Testis (tissue), 2 donors: ENCODE measurements at regions not wholly inside any gene's neighbourhood (a gene's known extent, or its start where the extent isn't known, plus 50 kb on each side); places are given as distances from the start of the nearest gene placed in this dataset.

Experiments
- CTCF ChIP-seq, 3 experiments: fragments of 450-650 bp in 2 of 3; fragments of 200-600 bp in 1 of 3; sonication (generic) in 1 of 3; IDR thresholded peaks; one replicate each; pipeline ENCODE4 v1.5.1; 2016 to 2019; ENCODE audit warnings: antibody characterized with exemption in 3 of 3, mild to moderate bottlenecking in 2 of 3, moderate library complexity in 1 of 3
- POLR2A ChIP-seq: fragments of 450-650 bp; IDR thresholded peaks from one replicate; pipeline ENCODE4 v1.6.1; 2017; ENCODE audit warnings: antibody characterized with exemption, mild to moderate bottlenecking, moderate library complexity

- TF ChIP-seq CTCF (IDR thresholded peaks at IDR 0.05) (no peak), POLR2A (no peak)
Observed at GRCh38 chr13:31970231-31970930, 61.2 kb upstream of the FRY start.
